K562 (cell line): ENCODE measurements at regions not wholly inside any gene's neighbourhood (a gene's known extent, or its start where the extent isn't known, plus 50 kb on each side); places are given as distances from the start of the nearest gene placed in this dataset.

Experiments used
- ATAC-seq: fragments of 200-7000 bp; cut with Tn5 transposase; 3 replicates; pipeline ENCODE4 v1.9.1; 2020; ENCODE audit warnings: moderate library complexity
- BruUV-seq: library from RNA; stranded (reverse); fragments of 400-500 nt; replicated peaks from 2 replicates; lab custom pipeline; 2021; lab: Mats Ljungman, UMichigan
- CTCF ChIA-PET: fragments of 300-600 bp; formaldehyde crosslinking; extraction: SDS; loops from one replicate; lab custom pipeline; 2021; ENCODE audit warnings: low intra/inter-chr PET ratio; lab: Yijun Ruan, JAX
- POLR2A ChIA-PET: fragments of 300-600, 350-650 bp; sonication (Branson Sonifier 250); formaldehyde crosslinking; extraction: SDS; loops from one replicate; lab custom pipeline; 2021; ENCODE audit warnings: antibody characterized with exemption, inconsistent platforms; lab: Yijun Ruan, JAX
- DNase-seq, 4 experiments: peaks; one replicate each; pipeline versions ENCODE4 v3.0.0 to v3.0.0-alpha.2; 2011 to 2018; ENCODE audit warnings: low spot score in 3 of 4, mixed read lengths in 3 of 4; ENCODE audit errors: extremely low read depth in 1 of 4
- FAIRE-seq: peaks from 2 replicates; lab custom pipeline; 2011; peaks lifted over from hg19 to GRCh38; lab: Jason Lieb, UNC
- H2AFZ ChIP-seq: 2 replicates; pipeline ENCODE4 v1.6.0; 2011; ENCODE audit warnings: low read depth, low read length, control low read depth, inconsistent platforms
- H3K27ac ChIP-seq: fragments of 200-600 bp; 3 replicates; pipeline ENCODE4 v1.8.0; 2011; ENCODE audit warnings: low read depth, mild to moderate bottlenecking, control low read depth, inconsistent platforms, low read length, moderate library complexity, mixed read lengths; ENCODE audit errors: extremely low read depth
- H3K27me3 ChIP-seq, 2 experiments: fragments of 300-600 bp in 1 of 2; 2 replicates in 1 of 2; 3 replicates in 1 of 2; pipeline versions ENCODE4 v1.6.0 to v1.8.0; 2011; ENCODE audit warnings: inconsistent platforms in 2 of 2, low read length in 2 of 2, mild to moderate bottlenecking in 1 of 2, mixed read lengths in 1 of 2, moderate library complexity in 1 of 2; ENCODE audit not compliant: control insufficient read depth in 2 of 2, insufficient read depth in 2 of 2
- H3K36me3 ChIP-seq: fragments of 300-600 bp; 3 replicates; pipeline ENCODE4 v1.8.0; 2011; ENCODE audit warnings: mild to moderate bottlenecking, low read length, inconsistent platforms; ENCODE audit not compliant: control insufficient read depth, insufficient read depth
- H3K4me1 ChIP-seq, 2 experiments: fragments of 200-600 bp in 1 of 2; replicated peaks in 1 of 2; 2 replicates in 1 of 2; 3 replicates in 1 of 2; pipeline versions ENCODE4 v1.5.1 to v1.8.0; 2011; ENCODE audit warnings: inconsistent platforms in 2 of 2, low read length in 2 of 2, mild to moderate bottlenecking in 1 of 2, mixed read lengths in 1 of 2, moderate library complexity in 1 of 2; ENCODE audit not compliant: control insufficient read depth in 2 of 2, insufficient read depth in 2 of 2
- H3K4me2 ChIP-seq: 2 replicates; pipeline ENCODE4 v1.6.1; 2011; ENCODE audit warnings: low read length, control low read depth, inconsistent platforms, mixed read lengths; ENCODE audit not compliant: insufficient read depth
- H3K4me3 ChIP-seq: fragments of 200-600 bp; sonication (generic), shearing (Covaris generic); 2 replicates; pipeline ENCODE4 v1.5.1; 2016; ENCODE audit warnings: control low read depth, inconsistent platforms
- H3K79me2 ChIP-seq: fragments of 200-600 bp; 3 replicates; pipeline ENCODE4 v1.8.0; 2011; ENCODE audit warnings: low read length, inconsistent platforms; ENCODE audit not compliant: control insufficient read depth, insufficient read depth
- H3K9ac ChIP-seq, 2 experiments: 2 replicates each; pipeline versions ENCODE4 v1.6.0 to v1.6.1; 2011; ENCODE audit warnings: low read depth in 2 of 2, low read length in 2 of 2, control low read depth in 1 of 2, inconsistent platforms in 1 of 2, mild to moderate bottlenecking in 1 of 2, mixed read lengths in 1 of 2; ENCODE audit not compliant: insufficient read depth in 1 of 2
- H3K9me1 ChIP-seq: one replicate; pipeline ENCODE4 v1.6.0; 2011; ENCODE audit warnings: inconsistent platforms, mild to moderate bottlenecking, low read length, moderate library complexity; ENCODE audit not compliant: control insufficient read depth, insufficient read depth
- H3K9me3 ChIP-seq: replicated peaks from 2 replicates; pipeline ENCODE4 v1.5.1; 2011; ENCODE audit warnings: low read depth, low read length, inconsistent platforms; ENCODE audit not compliant: control insufficient read depth, insufficient read depth
- H4K20me1 ChIP-seq: replicated peaks from 2 replicates; pipeline ENCODE4 v1.6.1; 2011; ENCODE audit warnings: low read length, inconsistent platforms, mixed read lengths; ENCODE audit not compliant: control insufficient read depth, insufficient read depth
- C11orf30 ChIP-seq: fragments of 450-650 bp; IDR thresholded peaks from 2 replicates; pipeline ENCODE4 v1.6.1; 2016; ENCODE audit warnings: low read depth, mild to moderate bottlenecking
- DNMT1 ChIP-seq: fragments of 450-650 bp; IDR thresholded peaks from 2 replicates; pipeline ENCODE4 v1.6.1; 2016; ENCODE audit warnings: antibody characterized with exemption, mild to moderate bottlenecking
- ESRRA ChIP-seq: fragments of 450-650 bp; IDR thresholded peaks from 2 replicates; pipeline ENCODE4 v1.6.1; 2014; ENCODE audit warnings: low read depth, mild to moderate bottlenecking, moderate library complexity, borderline replicate concordance
- FOXJ2 ChIP-seq: fragments of 200-800 bp; sonication (Bioruptor generic); IDR thresholded peaks from 2 replicates; pipeline ENCODE4 v1.6.1; 2016; ENCODE audit warnings: missing genetic modification characterization, missing compliant biosample characterization
- GTF2A2 ChIP-seq: IDR thresholded peaks from 2 replicates; pipeline ENCODE4 v1.6.1; 2016; ENCODE audit warnings: mild to moderate bottlenecking, missing genetic modification characterization, missing compliant biosample characterization
- MAFF ChIP-seq: IDR thresholded peaks from 2 replicates; pipeline ENCODE4 v1.6.1; 2012; ENCODE audit warnings: low read length, improper control_type of control experiment
- MAX ChIP-seq: sonication (generic); formaldehyde crosslinking; IDR thresholded peaks from 2 replicates; pipeline ENCODE4 v1.9.0; 2022; ENCODE audit warnings: mild to moderate bottlenecking, missing genetic modification reagents
- MEF2A ChIP-seq: IDR thresholded peaks from 2 replicates; pipeline ENCODE4 v1.6.1; 2011; ENCODE audit warnings: low read depth, mild to moderate bottlenecking, low read length, moderate library complexity; ENCODE audit not compliant: control insufficient read depth
- PHB ChIP-seq: fragments of 250-450 bp; sonication (Bioruptor Pico); IDR thresholded peaks from 2 replicates; pipeline ENCODE4 v1.5.0; 2021
- TEAD1 ChIP-seq, 2 experiments: fragments of 450-650 bp in 1 of 2; sonication (generic) in 1 of 2; formaldehyde crosslinking; IDR thresholded peaks; 2 replicates each; pipeline versions ENCODE4 v1.4.0 to v1.8.0; 2020 to 2022; ENCODE audit warnings: mild to moderate bottlenecking in 2 of 2, missing genetic modification reagents in 1 of 2
- ZBTB17 ChIP-seq: fragments of 450-650 bp; formaldehyde crosslinking; IDR thresholded peaks from 2 replicates; pipeline ENCODE4 v1.4.0; 2020; ENCODE audit warnings: mild to moderate bottlenecking
- ZNF263 ChIP-seq: sonication (generic); formaldehyde crosslinking; IDR thresholded peaks from 2 replicates; pipeline ENCODE4 v1.8.0; 2022; ENCODE audit warnings: mild to moderate bottlenecking, missing genetic modification reagents, borderline replicate concordance
- ZNF316 ChIP-seq: fragments of 450-650 bp; IDR thresholded peaks from 2 replicates; pipeline ENCODE4 v1.6.1; 2016
- ZNF75A ChIP-seq: fragments of 450-650 bp; formaldehyde crosslinking; IDR thresholded peaks from 2 replicates; pipeline ENCODE4 v1.4.0; 2020; ENCODE audit warnings: mild to moderate bottlenecking
- ZSCAN29 ChIP-seq: fragments of 450-650 bp; IDR thresholded peaks from 2 replicates; pipeline ENCODE4 v1.6.1; 2017
- WGBS: fragments of 100-300 bp; shearing (Covaris generic); methylation state at CpG from one replicate; pipeline ENCODE4 v1.1.6; 2016; ENCODE audit warnings: low coverage, mixed read lengths; ENCODE audit not compliant: insufficient coverage; ENCODE audit errors: missing lambda C conversion rate; 5-methylcytosine and 5-hydroxymethylcytosine counted together
- in situ Hi-C: fragments of 300-500 bp; cut with MboI; formaldehyde crosslinking; loops from 4 replicates; pipeline ENCODE4 v1.15.0; 2018; ENCODE audit warnings: inconsistent platforms, mixed read lengths
- intact Hi-C: fragments of 100-400 bp; cut with micrococcal nuclease; formaldehyde crosslinking; loops from 2 replicates; pipeline ENCODE4 v1.14.2; 2022

DNA sequence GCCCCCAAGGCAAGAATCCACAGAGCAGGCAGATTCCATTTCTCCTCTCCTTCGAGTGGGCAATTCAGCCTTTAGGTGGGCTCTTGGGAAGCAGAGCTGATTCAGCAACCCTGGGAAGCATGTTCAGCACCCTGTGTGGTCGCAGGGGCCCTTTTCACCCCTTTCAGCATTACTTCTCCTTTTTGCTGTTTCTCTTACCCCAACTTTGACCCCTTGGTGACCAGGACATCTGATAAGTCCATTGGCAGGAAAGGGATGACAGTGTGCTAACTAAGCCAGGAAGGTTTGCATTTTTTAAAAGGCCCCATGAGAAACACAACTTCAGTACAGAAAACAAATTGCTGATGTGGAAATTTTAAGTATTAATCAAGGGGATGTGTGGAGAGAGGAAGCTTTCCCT lies 283.7 kb upstream of the NRP1 start:
- H3K27ac ChIP-seq, result no peak overlapping the region
- CTCF ChIA-PET, result no interaction called here
- no peak for ATAC-seq
- no peaks in the 10 kb centered on the region for H3K36me3 ChIP-seq
- FAIRE-seq, result no peak
- no peak for DNase-seq
- no peaks in the 10 kb centered on the region for H3K79me2 ChIP-seq
- 0% methylated on average over 2 of the region's 2 CpGs for WGBS
- no peak overlapping the region for H2AFZ ChIP-seq
- no peaks in the 10 kb centered on the region; a peak in 1 of 5 replicates for H3K4me1 ChIP-seq
- no peaks in the 10 kb centered on the region for H3K27me3 ChIP-seq
- no peaks in the 10 kb centered on the region for H4K20me1 ChIP-seq
- no peak overlapping the region for H3K4me2 ChIP-seq
- no TSS peak for BruUV-seq
- H3K9me1 ChIP-seq, result no peaks in the 10 kb centered on the region
- TF ChIP-seq ZSCAN29, result no peak
- no peak for TF ChIP-seq TEAD1 (CRISPR knock-in tag; IDR thresholded peaks at IDR 0.05)
- TF ChIP-seq MAX (CRISPR knock-in tag), result no peak
- no peak for TF ChIP-seq ZNF263 (CRISPR knock-in tag)
- no peak for TF ChIP-seq MEF2A
- TF ChIP-seq GTF2A2 (tag), result no peak
- no peak for TF ChIP-seq DNMT1
- no peak for TF ChIP-seq PHB (CRISPR knock-in tag)
- no peak for TF ChIP-seq ESRRA
- TF ChIP-seq MAFF, result peak; percentile 28; the same call in 1 of the 2 replicates
- no peak for TF ChIP-seq FOXJ2 (tag)
- peak; percentile 29; the same call in 1 of the 2 replicates for TF ChIP-seq C11orf30
- no peak for TF ChIP-seq ZBTB17
- TF ChIP-seq ZNF316, result peak; percentile 28; the same call in 1 of the 2 replicates
- no peak for TF ChIP-seq ZNF75A
- H3K4me3 ChIP-seq, result no peak overlapping the region
- H3K9me3 ChIP-seq, result no peaks in the 10 kb centered on the region
- intact Hi-C loops (no loop called here), in situ Hi-C loops (no loop called here)
- POLR2A ChIA-PET, result no interaction called here
- H3K9ac ChIP-seq, result no peak overlapping the region
